MCF 10A (cell line): ENCODE measurements at regions not wholly inside any gene's neighbourhood (a gene's known extent, or its start where the extent isn't known, plus 50 kb on each side); places are given as distances from the start of the nearest gene placed in this dataset.

ENCODE experiments used
- BruUV-seq: library from RNA; stranded (reverse); fragments of 400-500 nt; replicated peaks from 2 replicates; lab custom pipeline; 2021; lab: Mats Ljungman, UMichigan
- CTCF ChIA-PET: fragments of 300-600 bp; sonication (Branson Sonifier 250); formaldehyde crosslinking; extraction: SDS; loops from one replicate; lab custom pipeline; 2021; ENCODE audit warnings: antibody characterized with exemption, inconsistent platforms; lab: Yijun Ruan, JAX
- POLR2A ChIA-PET: fragments of 300-600, 350-650 bp; sonication (Branson Sonifier 250); formaldehyde crosslinking; extraction: SDS; loops from one replicate; lab custom pipeline; 2020; ENCODE audit warnings: antibody characterized with exemption, inconsistent platforms; lab: Yijun Ruan, JAX
- DNase-seq: peaks from one replicate; pipeline ENCODE4 v3.0.0-alpha.2; 2018; ENCODE audit not compliant: unreplicated experiment
- H3K27ac Mint-ChIP-seq: one replicate; pipeline ENCODE4 v1.8.0; 2022; ENCODE audit warnings: mild to moderate bottlenecking, low read depth, mixed read lengths; ENCODE audit not compliant: unreplicated experiment
- H3K27me3 Mint-ChIP-seq: one replicate; pipeline ENCODE4 v1.8.0; 2022; ENCODE audit warnings: mixed read lengths; ENCODE audit not compliant: insufficient read depth, unreplicated experiment
- H3K36me3 Mint-ChIP-seq: one replicate; pipeline ENCODE4 v1.8.0; 2022; ENCODE audit warnings: mild to moderate bottlenecking, moderate library complexity, mixed read lengths; ENCODE audit not compliant: insufficient read depth, unreplicated experiment
- H3K4me1 Mint-ChIP-seq: one replicate; pipeline ENCODE4 v1.8.0; 2022; ENCODE audit warnings: mixed read lengths; ENCODE audit not compliant: insufficient read depth, unreplicated experiment
- H3K4me3 Mint-ChIP-seq: one replicate; pipeline ENCODE4 v1.8.0; 2022; ENCODE audit warnings: mild to moderate bottlenecking, moderate library complexity, mixed read lengths; ENCODE audit not compliant: unreplicated experiment
- H3K9me3 Mint-ChIP-seq: one replicate; pipeline ENCODE4 v1.8.0; 2022; ENCODE audit warnings: mixed read lengths; ENCODE audit not compliant: unreplicated experiment
- intact Hi-C: fragments of 100-400 bp; cut with micrococcal nuclease; formaldehyde crosslinking; loops from 2 replicates; pipeline ENCODE4 v1.14.1; 2022
- TF ChIP-seq, protein P1 (sequence below): fragments of 200-600 bp; IDR thresholded peaks from one replicate; pipeline ENCODE4 v1.8.0; 2022; ENCODE audit warnings: antibody characterized with exemption, mild to moderate bottlenecking; ENCODE audit not compliant: unreplicated experiment

DNA sequence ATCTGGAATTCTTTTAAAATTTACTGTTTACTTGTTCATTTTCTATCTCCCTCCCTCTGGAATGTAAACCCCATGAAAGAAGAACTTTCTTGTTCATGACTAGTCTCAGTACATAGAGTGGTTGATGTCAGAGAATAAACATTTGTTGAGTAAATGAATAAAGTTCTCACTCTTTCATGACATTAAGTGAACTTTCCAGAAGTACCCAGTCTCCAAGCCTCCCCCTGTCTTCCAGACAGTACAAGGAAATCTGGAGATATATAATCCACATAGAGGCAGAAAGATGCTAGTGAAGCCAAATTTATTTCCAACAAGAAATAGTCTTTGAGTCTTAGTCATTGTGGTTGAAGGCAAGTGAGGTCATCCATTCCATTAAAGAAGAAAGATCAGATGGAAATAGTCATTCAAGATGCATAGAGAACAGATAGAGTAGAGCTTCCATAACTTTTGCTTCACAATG, 71.5 kb upstream of the GALNT15 start:
- Mint-ChIP-seq H3K4me1 (peaks cover 22% of the 10 kb centered on the region), H3K27me3 (no peaks in the 10 kb centered on the region), H3K9me3 (peaks cover 36% of the 10 kb centered on the region), H3K27ac (peak overlapping the region; percentile 82), H3K36me3 (peaks cover 7% of the 10 kb centered on the region), H3K4me3 (no peak overlapping the region)
- no peak for DNase-seq
- TF ChIP-seq, protein P1, sequence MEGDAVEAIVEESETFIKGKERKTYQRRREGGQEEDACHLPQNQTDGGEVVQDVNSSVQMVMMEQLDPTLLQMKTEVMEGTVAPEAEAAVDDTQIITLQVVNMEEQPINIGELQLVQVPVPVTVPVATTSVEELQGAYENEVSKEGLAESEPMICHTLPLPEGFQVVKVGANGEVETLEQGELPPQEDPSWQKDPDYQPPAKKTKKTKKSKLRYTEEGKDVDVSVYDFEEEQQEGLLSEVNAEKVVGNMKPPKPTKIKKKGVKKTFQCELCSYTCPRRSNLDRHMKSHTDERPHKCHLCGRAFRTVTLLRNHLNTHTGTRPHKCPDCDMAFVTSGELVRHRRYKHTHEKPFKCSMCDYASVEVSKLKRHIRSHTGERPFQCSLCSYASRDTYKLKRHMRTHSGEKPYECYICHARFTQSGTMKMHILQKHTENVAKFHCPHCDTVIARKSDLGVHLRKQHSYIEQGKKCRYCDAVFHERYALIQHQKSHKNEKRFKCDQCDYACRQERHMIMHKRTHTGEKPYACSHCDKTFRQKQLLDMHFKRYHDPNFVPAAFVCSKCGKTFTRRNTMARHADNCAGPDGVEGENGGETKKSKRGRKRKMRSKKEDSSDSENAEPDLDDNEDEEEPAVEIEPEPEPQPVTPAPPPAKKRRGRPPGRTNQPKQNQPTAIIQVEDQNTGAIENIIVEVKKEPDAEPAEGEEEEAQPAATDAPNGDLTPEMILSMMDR = no peak
- intact Hi-C loops = loop anchor here (5.0 kb wide), 1 partner anchor 69 kb away; the partner anchor contains the start of gene GALNT15
- no TSS peak for BruUV-seq
- ChIA-PET POLR2A (interaction anchor here (0.7 to 2.1 kb wide), 8 partner anchors 13 to 97 kb away, joined by 3 to 9 read pairs (median 3); no protein-coding TSS in a partner anchor), CTCF (interaction anchor here (1.2 to 1.5 kb wide), 3 partner anchors 32 to 48 kb away, joined by 3 to 5 read pairs (median 3); no protein-coding TSS in a partner anchor)

DNA sequence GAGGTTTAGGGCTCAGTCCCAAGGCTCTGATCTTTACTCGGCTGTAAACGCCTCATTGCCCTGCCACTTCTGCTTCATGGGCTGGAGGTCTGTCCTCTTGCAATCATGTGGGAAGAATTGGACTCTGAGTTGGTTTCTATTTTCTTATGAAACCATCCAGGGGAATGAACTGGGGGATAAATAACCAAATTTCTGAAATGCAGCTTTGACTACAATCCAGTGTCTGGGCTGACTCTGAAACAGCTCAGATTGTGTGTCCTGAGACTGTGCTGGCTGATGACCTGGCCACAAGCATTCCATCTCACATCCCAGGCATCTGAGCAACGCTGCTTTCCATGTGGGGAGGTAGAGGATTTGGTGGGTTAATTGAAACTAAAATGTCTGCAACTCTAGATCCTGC, 71.0 kb upstream of the GALNT15 start:
- Mint-ChIP-seq H3K4me1 (peaks cover 22% of the 10 kb centered on the region), H3K27ac (no peak overlapping the region), H3K36me3 (peaks cover 7% of the 10 kb centered on the region), H3K27me3 (no peaks in the 10 kb centered on the region), H3K4me3 (no peak overlapping the region), H3K9me3 (peaks cover 34% of the 10 kb centered on the region)
- POLR2A ChIA-PET = interaction anchor here (0.7 to 2.1 kb wide), 4 partner anchors 13 to 97 kb away, joined by 3 to 9 read pairs (median 4); no protein-coding TSS in a partner anchor
- intact Hi-C loops = loop anchor here (5.0 kb wide), 1 partner anchor 69 kb away; the partner anchor contains the start of gene GALNT15
- no TSS peak for BruUV-seq
- no peak for DNase-seq
- CTCF ChIA-PET = interaction anchor here (1.2 to 1.5 kb wide), 2 partner anchors 32 to 49 kb away, joined by 3 to 5 read pairs; no protein-coding TSS in a partner anchor
- TF ChIP-seq, protein P1 = no peak

DNA sequence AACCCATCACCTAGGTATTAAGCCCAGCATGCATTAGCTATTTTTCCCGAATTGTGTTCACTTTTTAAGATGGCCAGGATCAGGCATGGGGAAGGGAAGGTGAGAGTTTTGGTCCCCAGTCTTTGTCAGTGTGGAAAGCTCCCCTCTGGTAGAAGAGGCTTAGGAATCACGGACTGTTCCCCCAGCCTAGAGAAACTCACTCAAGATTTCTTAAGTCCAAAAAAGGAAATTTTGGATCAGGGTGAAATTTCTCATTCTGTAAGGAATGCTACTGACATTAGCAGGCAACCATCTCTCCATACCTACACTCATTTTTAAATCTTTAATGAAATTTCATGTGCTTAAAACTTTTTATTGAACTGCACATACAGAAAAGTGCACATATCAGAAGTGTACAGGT, 70.3 kb upstream of the GALNT15 start:
- ChIA-PET CTCF (interaction anchor here (1.2 kb wide), 1 partner anchor 33 kb away, joined by 3 read pairs; no protein-coding TSS in a partner anchor), POLR2A (no interaction called here)
- Mint-ChIP-seq H3K4me1 (peaks cover 22% of the 10 kb centered on the region), H3K36me3 (peaks cover 7% of the 10 kb centered on the region), H3K27me3 (no peaks in the 10 kb centered on the region), H3K27ac (no peak overlapping the region), H3K9me3 (peaks cover 34% of the 10 kb centered on the region), H3K4me3 (no peak overlapping the region)
- BruUV-seq = no TSS peak
- TF ChIP-seq, protein P1 = no peak
- no peak for DNase-seq
- intact Hi-C loops = loop anchor here (5.0 kb wide), 1 partner anchor 68 kb away; the partner anchor contains the start of gene GALNT15

DNA sequence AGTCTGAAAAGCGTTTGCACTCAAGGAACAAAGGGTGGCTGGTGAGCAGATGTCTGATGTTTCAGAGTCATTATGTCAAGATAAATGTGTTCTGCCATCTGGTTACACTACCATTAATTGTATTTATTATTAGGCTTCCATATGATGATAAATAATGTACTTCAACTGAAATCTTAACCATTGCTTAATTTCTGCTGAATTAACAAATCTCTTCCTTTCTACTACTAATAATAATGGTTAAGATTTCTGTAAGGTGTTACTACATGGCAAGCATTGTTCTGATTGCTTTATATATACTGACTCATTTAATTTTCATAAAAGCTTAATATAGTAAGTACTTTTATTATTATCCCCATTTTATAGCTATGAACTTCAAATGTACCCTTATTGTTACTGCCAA, 68.4 kb upstream of the GALNT15 start:
- Mint-ChIP-seq H3K9me3 (peaks cover 34% of the 10 kb centered on the region), H3K4me3 (no peak overlapping the region), H3K4me1 (peaks cover 22% of the 10 kb centered on the region), H3K27ac (no peak overlapping the region), H3K27me3 (no peaks in the 10 kb centered on the region), H3K36me3 (no peaks in the 10 kb centered on the region)
- TF ChIP-seq, protein P1 = no peak
- CTCF ChIA-PET = interaction anchor here (0.8 kb wide), 1 partner anchor 18 kb away, joined by 6 read pairs; no protein-coding TSS in a partner anchor
- intact Hi-C loops = no loop called here
- no peak for DNase-seq
- no TSS peak for BruUV-seq
- POLR2A ChIA-PET = interaction anchor here (0.6 to 1.4 kb wide), 2 partner anchors 45 to 212 kb away, joined by 5 to 6 read pairs; no protein-coding TSS in a partner anchor
